Jurkat, Clone E6-1 (cell line): ENCODE measurements at regions not wholly inside any gene's neighbourhood (a gene's known extent, or its start where the extent isn't known, plus 50 kb on each side); places are given as distances from the start of the nearest gene placed in this dataset.
A peak's percentile ranks its signal among the peaks of the same experiment; 100 is the strongest.
"Not testable (repeated sequence)": the region's sequence is repeated elsewhere in the genome, so short reads cannot be mapped to it uniquely, and the experiment has no call there.

Experiments
- DNase-seq: peaks from one replicate; pipeline ENCODE4 v3.0.0-alpha.2; 2011; ENCODE audit warnings: low read depth, low spot score
- H3K4me3 ChIP-seq: 2 replicates; pipeline ENCODE4 v1.5.1; 2011; ENCODE audit warnings: mild to moderate bottlenecking, low read length, control low read depth, moderate library complexity

- no peak for DNase-seq
- H3K4me3 ChIP-seq, result no peak overlapping the region
Measured at GRCh38 chr5:155106221-155106620, 92.7 kb downstream of the KIF4B start.

GRCh38 chr5:155113888-155114287 lies 100.3 kb downstream of the KIF4B start:
- DNase-seq, result no peak
- no peak overlapping the region for H3K4me3 ChIP-seq

GRCh38 chr5:155114655-155115054 lies 101.1 kb downstream of the KIF4B start:
- no peak for DNase-seq
- no peak overlapping the region for H3K4me3 ChIP-seq

DNA sequence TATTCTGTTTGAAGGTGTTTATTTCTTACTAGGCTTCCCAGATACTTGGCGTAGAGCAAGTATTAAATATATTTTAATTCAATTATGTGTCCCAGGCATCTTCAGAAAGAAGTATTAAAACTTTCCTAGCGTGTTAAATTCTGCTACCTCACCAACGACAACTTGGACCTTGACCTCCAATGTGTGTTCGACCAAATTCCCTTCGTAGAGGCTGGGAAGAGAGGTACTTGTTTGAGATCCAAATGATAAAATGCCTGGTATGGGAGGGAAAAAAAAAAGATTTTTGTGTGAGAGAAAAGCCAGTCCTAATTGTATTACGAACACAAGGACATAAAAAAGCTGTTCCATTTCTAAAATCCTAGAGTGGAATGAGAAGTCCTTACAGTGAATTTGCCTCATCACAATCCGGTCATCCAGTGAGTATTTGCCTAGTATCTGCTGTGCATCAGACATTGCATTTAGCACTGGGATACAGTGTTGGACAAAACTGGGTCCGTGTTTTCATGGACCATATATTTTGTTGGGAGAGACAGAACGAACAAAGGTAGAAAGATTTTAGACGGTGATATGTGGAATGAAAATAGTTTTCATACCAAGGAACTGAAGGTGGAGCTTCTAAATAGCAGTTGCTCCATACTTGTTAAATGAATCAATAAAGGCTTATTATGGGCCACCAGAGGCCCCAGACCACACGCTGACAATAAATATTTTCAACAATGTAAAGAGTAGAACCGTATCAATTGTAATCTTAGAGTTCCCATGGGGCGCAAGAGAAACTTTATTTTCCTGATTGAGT lies 103.1 kb downstream of the KIF4B start:
- no peak overlapping the region for H3K4me3 ChIP-seq
- DNase-seq, result no peak

GRCh38 chr5:155125551-155126095 lies 112.1 kb downstream of the KIF4B start:
- H3K4me3 ChIP-seq, result no peak overlapping the region
- DNase-seq, result no peak

GRCh38 chr5:155126573-155126972 lies 113.0 kb downstream of the KIF4B start:
- no peak overlapping the region for H3K4me3 ChIP-seq
- DNase-seq, result no peak

- no peak for DNase-seq
Measured at GRCh38 chr5:155127552-155127951, 114.0 kb downstream of the KIF4B start.

DNA sequence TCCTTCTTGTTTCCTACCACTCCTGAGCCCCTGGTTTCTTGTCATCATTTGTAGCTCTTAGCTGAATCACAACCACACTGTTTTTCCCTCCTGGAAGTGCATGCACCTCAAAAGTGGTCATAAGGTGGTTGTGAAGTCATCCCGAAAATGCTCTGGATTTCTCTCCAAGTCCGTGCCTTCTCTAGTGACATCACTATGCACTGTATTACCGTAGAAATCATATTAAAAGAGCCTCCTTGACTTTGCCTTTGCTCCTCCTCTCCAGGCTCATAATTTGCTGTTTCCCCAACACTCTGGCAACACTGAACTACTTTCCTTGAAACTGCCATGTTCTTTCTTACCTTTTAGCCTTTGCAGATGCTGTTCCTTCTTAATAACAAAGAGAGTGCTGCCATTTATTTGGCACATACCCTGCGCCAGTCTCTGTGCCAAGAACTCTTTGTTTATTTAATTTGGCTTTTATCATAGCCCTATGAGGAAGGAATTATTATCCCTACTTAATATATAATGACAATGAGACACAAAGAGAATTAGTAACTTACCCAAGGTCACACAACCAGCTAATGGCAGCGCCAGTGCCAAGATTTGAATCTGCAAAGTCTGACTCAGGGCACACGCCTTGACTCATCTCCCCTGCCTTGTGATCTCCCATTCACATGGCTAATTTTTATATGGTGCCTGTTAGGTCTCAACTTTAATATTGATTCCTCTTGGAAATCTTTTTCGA lies 115.4 kb downstream of the KIF4B start:
- no peak overlapping the region for H3K4me3 ChIP-seq
- no peak for DNase-seq

More at GRCh38 chr5:155127552-155127951, 114.0 kb downstream of the KIF4B start:
- no peak overlapping the region for H3K4me3 ChIP-seq

DNA sequence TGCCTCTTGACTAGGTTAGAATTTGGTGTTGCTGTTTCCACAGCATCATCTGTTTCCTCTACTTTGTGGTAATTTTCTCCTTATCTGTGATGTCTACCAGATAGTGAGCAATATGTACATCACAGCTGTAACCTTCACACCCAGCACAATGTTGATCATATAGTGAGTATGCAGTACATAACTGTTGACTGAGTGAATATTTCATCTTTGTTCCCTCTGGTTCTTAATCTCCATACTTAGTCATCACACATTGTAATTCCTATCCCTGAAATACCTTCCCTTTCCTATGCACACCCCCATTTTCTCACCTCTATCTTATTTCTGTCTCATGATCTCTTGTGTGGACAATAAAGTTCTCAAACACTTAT lies 115.9 kb downstream of the KIF4B start:
- DNase-seq, result no peak
- H3K4me3 ChIP-seq, result no peak overlapping the region

GRCh38 chr5:155134130-155134529 lies 120.6 kb downstream of the KIF4B start:
- no peak for DNase-seq
- no peak overlapping the region for H3K4me3 ChIP-seq

DNA sequence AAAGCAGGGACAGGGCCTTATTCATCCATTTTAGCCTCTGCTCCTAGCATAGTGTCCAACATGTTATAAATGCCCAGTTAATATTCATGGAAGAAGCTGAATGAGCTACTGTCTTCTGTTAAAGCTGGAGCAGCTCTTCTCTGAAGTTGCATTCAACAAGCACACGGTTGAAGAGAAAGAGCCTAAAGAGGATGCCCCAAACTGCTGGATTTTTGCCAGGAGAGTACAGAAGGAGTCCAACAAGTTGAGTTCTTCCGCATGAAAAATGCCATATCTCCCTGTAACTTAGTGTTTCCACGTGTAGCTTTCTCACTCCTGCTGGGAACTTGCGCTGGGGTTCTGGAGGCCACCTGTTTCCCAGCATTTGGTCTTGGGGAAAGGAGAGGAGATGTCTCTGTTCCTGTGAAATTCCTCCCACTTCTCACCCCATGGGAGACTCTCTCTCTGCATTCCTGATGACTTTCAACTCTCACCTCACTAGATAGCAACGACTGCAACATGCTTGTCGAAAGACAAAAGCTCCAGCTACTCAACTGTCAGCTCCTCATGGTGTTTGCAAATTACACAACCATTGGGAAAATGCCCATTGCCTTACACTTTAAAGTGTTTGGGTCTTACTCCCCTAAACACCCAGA lies 122.8 kb downstream of the KIF4B start:
- no peak for DNase-seq
- no peak overlapping the region for H3K4me3 ChIP-seq

- DNase-seq, result no peak
- no peak overlapping the region for H3K4me3 ChIP-seq
Measured at GRCh38 chr5:155137683-155138082, 124.1 kb downstream of the KIF4B start.

- DNase-seq, result no peak
- no peak overlapping the region for H3K4me3 ChIP-seq
Measured at GRCh38 chr5:155140646-155141045, 127.1 kb downstream of the KIF4B start.

- DNase-seq, result no peak
- no peak overlapping the region for H3K4me3 ChIP-seq
Measured at GRCh38 chr5:155144956-155145355, 131.4 kb downstream of the KIF4B start.

- DNase-seq, result no peak
- H3K4me3 ChIP-seq, result no peak overlapping the region
Measured at GRCh38 chr5:155147222-155147621, 133.7 kb downstream of the KIF4B start.

DNA sequence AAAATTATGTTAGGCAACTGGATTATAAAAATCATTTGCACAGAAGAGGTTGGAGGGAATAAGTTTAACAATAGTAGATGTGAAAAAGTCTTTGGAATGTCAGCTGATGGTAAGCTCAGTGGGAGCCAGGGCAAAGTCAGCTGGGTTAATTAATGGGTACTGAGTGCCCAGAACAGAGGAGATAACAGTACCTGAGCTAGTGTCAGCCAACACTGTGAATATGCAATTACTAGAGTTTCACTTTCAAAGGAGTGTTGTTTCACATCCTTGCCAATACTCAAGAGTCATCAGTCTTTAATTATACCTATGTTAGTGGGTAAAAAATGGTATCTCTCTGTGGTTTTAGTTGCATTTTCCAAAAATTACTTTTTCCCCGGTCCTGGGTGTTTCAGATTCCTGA lies 135.1 kb downstream of the KIF4B start:
- DNase-seq, result no peak
- no peak overlapping the region for H3K4me3 ChIP-seq

DNA sequence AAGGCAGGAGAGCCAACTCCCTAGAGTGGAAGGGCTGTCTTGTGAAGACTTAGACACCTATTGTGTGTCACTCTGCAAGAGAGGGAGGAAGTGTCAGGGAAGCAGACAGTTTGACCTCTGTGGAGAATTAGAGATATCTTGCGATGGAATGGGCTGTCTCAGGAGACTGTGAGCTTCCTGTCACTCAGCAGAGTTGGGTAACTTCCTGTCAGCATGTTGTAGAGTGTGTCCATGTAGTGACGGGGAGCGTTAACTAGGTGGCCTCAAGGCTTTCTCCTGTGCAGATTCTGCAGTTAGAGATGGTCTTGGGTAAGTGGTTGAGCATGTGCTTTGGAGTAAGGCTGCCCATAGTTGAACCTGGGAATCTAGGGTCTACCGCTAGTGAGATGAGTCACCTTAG lies 136.5 kb downstream of the KIF4B start:
- DNase-seq, result peak; percentile 76
- no peak overlapping the region for H3K4me3 ChIP-seq

- no peak for DNase-seq
- no peak overlapping the region for H3K4me3 ChIP-seq
Measured at GRCh38 chr5:155154973-155155372, 141.4 kb downstream of the KIF4B start.

GRCh38 chr5:155163084-155163483 lies 149.5 kb downstream of the KIF4B start:
- not testable (repeated sequence) for H3K4me3 ChIP-seq, DNase-seq

GRCh38 chr5:155167736-155168135 lies 154.2 kb downstream of the KIF4B start:
- H3K4me3 ChIP-seq, result no peak overlapping the region
- DNase-seq, result peak; percentile 15
